ENCODE measurements at regions not wholly inside any gene's neighbourhood (a gene's known extent, or its start where the extent isn't known, plus 50 kb on each side); places are given as distances from the start of the nearest gene placed in this dataset.

GRCh38 chr2:134104754-134105153 is 149.1 kb upstream of the MGAT5 start:
- Mint-ChIP-seq H3K27ac (no peak overlapping the region), H3K9me3 (peaks cover under 1 to 6% of the 10 kb centered on the region in 2 experiments)

More at GRCh38 chr2:134104754-134105153, 149.1 kb upstream of the MGAT5 start:
- no CpG with 5 or more reads among the region's 1 CpG for WGBS (ENCODE audit: extremely low coverage, insufficient read length, low lambda C conversion rate)
- Histone ChIP-seq H3K4me2 (ENCODE audit: insufficient read depth, insufficient read length, low read length) (no peak overlapping the region), H3T11ph (ENCODE audit: low read length) (no peak overlapping the region), H3K79me1 (ENCODE audit: insufficient read depth, low read depth, low read length, poor library complexity, severe bottlenecking) (no peaks in the 10 kb centered on the region), H2BK12ac (ENCODE audit: insufficient read length, low read depth, low read length) (no peak overlapping the region), H4K5ac (ENCODE audit: insufficient read length, low read depth, low read length) (no peak overlapping the region), H3K27me3 (ENCODE audit: insufficient read depth, low read length) (no peaks in the 10 kb centered on the region), H4K91ac (ENCODE audit: insufficient read length, low read depth, low read length) (no peak overlapping the region), H3K23ac (ENCODE audit: insufficient read length, low read depth, low read length) (no peak overlapping the region), H4K20me1 (ENCODE audit: control insufficient read depth, insufficient read depth, insufficient read length) (no peaks in the 10 kb centered on the region), H3K79me2 (ENCODE audit: insufficient read depth, low read length) (no peaks in the 10 kb centered on the region), H2BK15ac (ENCODE audit: low read depth, low read length) (no peak overlapping the region), H3K4ac (ENCODE audit: low read depth, low read length) (no peak overlapping the region), H3K56ac (ENCODE audit: insufficient read length, low read depth, low read length) (no peak overlapping the region), H2AFZ (ENCODE audit: low read length) (no peak overlapping the region), H2BK120ac (ENCODE audit: low read depth, low read length, poor library complexity, severe bottlenecking) (no peak overlapping the region), H3K9me3 (ENCODE audit: control insufficient read depth, low read depth, low read length) (no peaks in the 10 kb centered on the region), H3K4me1 (ENCODE audit: insufficient read depth, low read length) (no peaks in the 10 kb centered on the region), H2BK20ac (ENCODE audit: low read depth, low read length, poor library complexity, severe bottlenecking) (no peak overlapping the region), H3K18ac (ENCODE audit: insufficient read length, low read depth, low read length) (no peak overlapping the region), H3K23me2 (ENCODE audit: insufficient read length, low read depth, low read length, poor library complexity, severe bottlenecking) (no peaks in the 10 kb centered on the region), H2BK5ac (ENCODE audit: insufficient read length, low read length) (no peak overlapping the region), H4K8ac (replicated peaks; ENCODE audit: insufficient read length, low read depth, low read length) (no peak overlapping the region), H3K14ac (ENCODE audit: insufficient read depth, low read length) (no peak overlapping the region), H2AK5ac (ENCODE audit: insufficient read length, low read length) (no peak overlapping the region), H3K9ac (ENCODE audit: extremely low read depth, insufficient read length, low read length) (no peak overlapping the region), H3K27ac (ENCODE audit: insufficient read length, low read depth, low read length) (no peak overlapping the region)
- no peak for TF ChIP-seq CTCF (conservative IDR thresholded peaks at IDR 0.05)
- Mint-ChIP-seq H3K27me3 (ENCODE audit: low read depth) (no peaks in the 10 kb centered on the region; the same call in 1 of the 2 replicates), H3K36me3 (ENCODE audit: insufficient read depth in 1 of 3, low read depth in 3 of 3) (peaks cover 0 to 6% (median 4%) of the 10 kb centered on the region in 3 experiments; a peak in 5 of 7 replicates), H3K4me1 (peaks cover 10 to 21% of the 10 kb centered on the region in 2 experiments), H3K4me3 (no peak overlapping the region)
- DNase-seq = no peak
